ENCODE measurements at regions not wholly inside any gene's neighbourhood (a gene's known extent, or its start where the extent isn't known, plus 50 kb on each side); places are given as distances from the start of the nearest gene placed in this dataset.

DNA sequence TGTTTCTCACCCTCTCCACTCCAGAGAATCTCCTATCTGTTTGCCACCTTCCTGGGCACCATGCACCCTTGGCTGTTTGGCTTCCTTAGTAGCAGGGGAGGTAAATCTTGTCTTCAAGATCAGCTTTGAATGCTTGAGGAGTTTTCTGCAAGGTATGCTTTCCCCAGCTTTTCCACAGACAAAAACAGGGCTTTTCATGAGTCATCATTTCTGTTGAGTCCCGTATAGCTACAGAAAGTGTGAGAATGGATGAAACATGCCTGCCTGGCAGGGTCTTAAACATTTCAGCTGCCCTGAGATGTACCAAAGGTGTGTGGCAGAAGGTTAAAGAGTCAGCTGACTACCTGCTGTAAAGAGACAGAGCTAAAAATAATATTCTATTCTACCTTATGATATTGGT lies 875.2 kb upstream of the EEF2KMT start:
- DNase-seq: no peak

DNA sequence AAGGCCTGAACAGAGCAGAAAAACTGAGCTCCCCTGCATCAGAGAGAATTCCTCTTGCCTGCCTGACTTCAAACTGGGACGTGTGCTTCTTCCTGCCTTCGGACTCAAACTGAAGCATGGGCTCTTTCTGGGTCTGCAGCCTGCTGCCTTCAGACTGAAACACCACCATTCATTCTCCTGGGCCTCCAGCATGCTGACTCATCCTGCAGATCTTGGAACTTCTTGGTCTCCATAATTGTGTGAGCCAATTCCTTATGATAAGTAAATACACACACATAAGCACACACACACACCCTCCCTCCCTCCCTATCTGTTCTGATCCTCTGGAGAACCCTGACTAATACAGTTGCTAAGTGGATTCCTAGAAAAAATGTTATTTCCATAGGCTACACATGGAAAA lies 874.3 kb upstream of the EEF2KMT start:
- H3K27ac ChIP-seq: no peak overlapping the region
- no peaks in the 10 kb centered on the region for H3K27me3 ChIP-seq
- H3K4me1 ChIP-seq: no peaks in the 10 kb centered on the region
- H3K4me3 ChIP-seq: no peak overlapping the region
- H3K36me3 ChIP-seq: no peaks in the 10 kb centered on the region
- TF ChIP-seq, protein P1, sequence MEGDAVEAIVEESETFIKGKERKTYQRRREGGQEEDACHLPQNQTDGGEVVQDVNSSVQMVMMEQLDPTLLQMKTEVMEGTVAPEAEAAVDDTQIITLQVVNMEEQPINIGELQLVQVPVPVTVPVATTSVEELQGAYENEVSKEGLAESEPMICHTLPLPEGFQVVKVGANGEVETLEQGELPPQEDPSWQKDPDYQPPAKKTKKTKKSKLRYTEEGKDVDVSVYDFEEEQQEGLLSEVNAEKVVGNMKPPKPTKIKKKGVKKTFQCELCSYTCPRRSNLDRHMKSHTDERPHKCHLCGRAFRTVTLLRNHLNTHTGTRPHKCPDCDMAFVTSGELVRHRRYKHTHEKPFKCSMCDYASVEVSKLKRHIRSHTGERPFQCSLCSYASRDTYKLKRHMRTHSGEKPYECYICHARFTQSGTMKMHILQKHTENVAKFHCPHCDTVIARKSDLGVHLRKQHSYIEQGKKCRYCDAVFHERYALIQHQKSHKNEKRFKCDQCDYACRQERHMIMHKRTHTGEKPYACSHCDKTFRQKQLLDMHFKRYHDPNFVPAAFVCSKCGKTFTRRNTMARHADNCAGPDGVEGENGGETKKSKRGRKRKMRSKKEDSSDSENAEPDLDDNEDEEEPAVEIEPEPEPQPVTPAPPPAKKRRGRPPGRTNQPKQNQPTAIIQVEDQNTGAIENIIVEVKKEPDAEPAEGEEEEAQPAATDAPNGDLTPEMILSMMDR (IDR thresholded peaks at IDR 0.05): no peak
- TF ChIP-seq POLR2A (IDR thresholded peaks at IDR 0.05): no peak
- H3K9me3 ChIP-seq: peaks cover 0 to 10% (median 0%) of the 10 kb centered on the region in 12 donors
- no peak for ATAC-seq
- intact Hi-C loops (cut with DNase I): no loop called here
- DNase-seq: no peak
- 61 to 77% (median 74%) methylated on average over 2 of the region's 2 CpGs for WGBS, 4 donors

More for the DNA sequence above, 875.2 kb upstream of the EEF2KMT start:
- intact Hi-C loops (cut with DNase I): no loop called here
- Histone ChIP-seq H3K4me1 (no peaks in the 10 kb centered on the region), H3K9me3 (peaks cover 0 to 10% (median 0%) of the 10 kb centered on the region in 12 donors), H3K36me3 (no peaks in the 10 kb centered on the region), H3K27me3 (no peaks in the 10 kb centered on the region), H3K4me3 (no peak overlapping the region), H3K27ac (no peak overlapping the region)
- 57 to 70% (median 64%) methylated on average over 1 of the region's 1 CpG for WGBS, 4 donors
- ATAC-seq: no peak
- TF ChIP-seq, protein P1 (IDR thresholded peaks at IDR 0.05): no peak
- no peak for TF ChIP-seq POLR2A (IDR thresholded peaks at IDR 0.05)

DNA sequence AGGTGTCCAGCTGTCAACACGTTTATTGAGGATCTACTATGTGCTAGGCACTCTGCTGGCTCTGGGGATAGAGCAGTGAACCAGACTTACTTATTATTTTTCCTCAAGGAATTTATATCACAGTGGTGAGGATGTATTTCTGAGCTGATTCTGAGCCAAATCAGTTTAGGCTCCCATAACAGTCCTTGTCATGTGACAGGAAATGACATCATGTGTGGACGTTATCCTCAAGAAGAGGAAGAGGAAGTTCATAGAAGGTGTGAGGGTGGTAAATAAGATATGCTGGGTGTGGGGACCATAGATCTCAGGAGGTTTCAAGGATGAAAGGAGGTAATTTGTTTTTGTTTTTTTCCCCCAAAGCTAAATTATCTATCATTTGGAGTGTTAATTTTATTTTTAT lies 873.5 kb upstream of the EEF2KMT start:
- WGBS, 4 donors: 51 to 58% (median 53%) methylated on average over 2 of the region's 2 CpGs
- Histone ChIP-seq H3K36me3 (no peaks in the 10 kb centered on the region), H3K27me3 (no peaks in the 10 kb centered on the region), H3K4me3 (no peak overlapping the region), H3K9me3 (peaks cover 0 to 10% (median 0%) of the 10 kb centered on the region in 12 donors), H3K4me1 (no peaks in the 10 kb centered on the region), H3K27ac (no peak overlapping the region)
- DNase-seq (no peak), ATAC-seq (no peak)
- TF ChIP-seq, protein P1 (IDR thresholded peaks at IDR 0.05): no peak
- TF ChIP-seq POLR2A (IDR thresholded peaks at IDR 0.05): no peak
- intact Hi-C loops (cut with DNase I): no loop called here

DNA sequence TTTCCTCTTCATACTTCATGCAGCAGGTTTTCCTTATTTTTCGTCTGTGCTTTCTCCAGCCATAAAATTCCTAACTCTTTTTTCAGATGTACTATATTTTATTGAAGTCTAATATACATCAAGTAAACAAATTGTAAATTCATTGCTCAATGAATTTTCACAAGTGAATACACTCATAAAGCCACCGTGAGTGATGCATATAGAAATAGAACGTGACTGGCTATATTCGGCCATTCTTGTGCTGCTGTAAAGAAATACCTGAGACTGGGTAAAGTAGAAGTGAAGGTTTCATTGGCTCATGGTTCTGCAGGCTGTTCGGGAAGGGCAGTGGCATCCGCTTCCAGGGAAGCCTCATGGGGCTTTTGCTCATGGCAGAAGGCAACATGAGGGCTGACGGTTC lies 868.4 kb upstream of the EEF2KMT start:
- TF ChIP-seq, protein P1 (IDR thresholded peaks at IDR 0.05): no peak
- TF ChIP-seq POLR2A (IDR thresholded peaks at IDR 0.05): no peak
- Histone ChIP-seq H3K4me1 (no peaks in the 10 kb centered on the region), H3K4me3 (no peak overlapping the region), H3K9me3 (peaks cover 0 to 22% (median 0%) of the 10 kb centered on the region in 12 donors), H3K27me3 (peaks cover 0 to 3% (median 0%) of the 10 kb centered on the region in 9 donors), H3K27ac (no peak overlapping the region), H3K36me3 (no peaks in the 10 kb centered on the region)
- ATAC-seq (no peak), DNase-seq (no peak)
- WGBS, 4 donors: 62 to 72% (median 67%) methylated on average over 7 of the region's 7 CpGs
- intact Hi-C loops (cut with DNase I): no loop called here

Data from heart left ventricle (tissue), 16 donors.